Stimulated activated CD4-positive, alpha-beta T cell treated with anti-CD3 and anti-CD28 coated beads, Interleukin-2, amount 100 ng/mL, for 24 hours (primary cell): ENCODE measurements at regions not wholly inside any gene's neighbourhood (a gene's known extent, or its start where the extent isn't known, plus 50 kb on each side); places are given as distances from the start of the nearest gene placed in this dataset.
A peak's percentile ranks its signal among the peaks of the same experiment; 100 is the strongest.

Source experiments
- DNase-seq, 2 donors: peaks; one replicate each; pipeline ENCODE4 v3.0.0-alpha.2; 2020

DNA sequence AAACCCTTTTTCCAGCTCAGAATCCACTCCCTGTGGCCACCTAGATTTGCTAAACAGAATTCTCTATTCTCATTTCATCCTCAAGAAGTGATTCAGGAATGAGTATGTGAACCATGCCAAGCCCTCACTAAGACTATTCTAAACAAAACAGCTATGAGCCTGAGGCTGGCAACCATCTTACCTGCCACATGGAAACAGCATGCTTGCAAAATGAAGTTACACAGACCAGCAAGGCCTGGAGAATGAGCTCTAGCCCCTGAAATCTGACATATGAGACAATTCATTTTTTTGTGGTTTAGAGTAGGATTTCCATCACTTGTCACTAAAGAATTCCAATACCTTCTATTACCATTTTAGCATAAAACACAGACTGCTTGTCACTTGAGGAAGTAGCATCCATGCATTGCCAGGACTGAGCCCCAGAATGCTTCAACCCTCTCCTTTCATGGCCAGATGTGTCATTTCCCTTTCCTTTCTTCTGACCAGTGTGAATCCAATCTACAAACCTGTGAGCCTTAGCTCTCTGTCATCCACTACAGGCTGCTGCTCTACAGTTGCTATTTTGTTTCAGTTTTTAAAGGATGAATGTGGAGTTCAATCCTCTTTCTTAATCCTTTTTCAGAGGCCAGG lies 744.3 kb upstream of the ACVR2A start:
- DNase-seq = no peak

GRCh38 chr2:147099845-147100244 lies 745.0 kb upstream of the ACVR2A start:
- no peak for DNase-seq

GRCh38 chr2:147098940-147099339 lies 745.9 kb upstream of the ACVR2A start:
- no peak for DNase-seq

DNA sequence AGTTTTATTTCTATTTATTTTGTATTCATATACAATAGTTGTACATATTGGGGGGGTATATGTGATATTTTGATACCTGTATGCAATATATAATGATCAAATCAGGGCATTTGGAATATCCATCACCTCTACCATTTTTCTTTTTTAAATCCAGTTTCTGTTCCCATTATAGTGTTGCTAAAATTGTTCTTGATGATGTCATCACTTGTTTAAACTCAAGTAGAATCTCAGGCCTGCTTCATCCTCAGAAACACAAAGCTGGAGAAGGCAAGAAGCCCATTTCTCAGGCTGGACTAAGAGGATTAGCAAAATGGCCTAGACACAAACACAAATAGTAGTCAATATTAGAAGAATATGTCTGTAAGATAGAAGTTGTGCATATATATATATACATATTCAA lies 747.1 kb upstream of the ACVR2A start:
- no peak for DNase-seq

GRCh38 chr2:147096671-147097070 lies 748.2 kb upstream of the ACVR2A start:
- DNase-seq = no peak

DNA sequence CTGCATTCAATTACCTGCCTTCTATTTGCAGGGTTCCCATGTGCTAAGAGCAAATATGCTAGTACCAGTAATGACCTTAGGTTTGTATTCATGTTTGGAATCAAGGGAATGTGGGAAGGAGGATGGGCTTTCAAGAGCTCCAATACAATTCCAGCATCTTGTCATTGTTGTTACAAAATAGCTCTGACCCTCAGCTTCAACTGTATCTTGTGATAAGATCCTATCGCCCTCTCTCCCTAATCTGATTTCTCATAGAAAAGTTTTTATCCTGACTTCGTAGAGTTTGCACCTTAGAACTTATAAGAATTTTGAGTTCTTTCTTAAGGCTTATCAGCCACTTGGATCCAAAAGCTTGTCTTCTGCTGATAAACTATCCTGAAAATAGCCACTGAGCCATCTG lies 749.5 kb upstream of the ACVR2A start:
- DNase-seq = no peak

DNA sequence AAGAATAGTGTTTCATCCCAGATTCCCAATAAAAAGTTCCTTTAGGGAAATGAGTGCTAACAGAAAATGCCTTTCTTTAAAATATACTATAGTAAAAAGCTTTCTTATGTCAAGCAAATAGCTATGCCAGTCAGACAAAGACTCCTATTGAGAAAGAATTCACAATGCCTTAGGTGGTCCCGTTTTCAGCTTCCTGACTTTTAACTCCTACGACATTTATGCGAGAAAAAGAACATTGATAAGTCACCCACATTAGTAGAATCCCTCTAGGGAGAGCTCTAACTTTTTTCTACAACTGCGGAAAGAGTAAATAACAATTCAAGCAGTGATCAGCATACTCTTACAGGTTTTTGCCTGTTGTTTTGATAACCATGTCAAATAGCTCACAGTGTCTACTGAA lies 750.8 kb upstream of the ACVR2A start:
- no peak for DNase-seq

DNA sequence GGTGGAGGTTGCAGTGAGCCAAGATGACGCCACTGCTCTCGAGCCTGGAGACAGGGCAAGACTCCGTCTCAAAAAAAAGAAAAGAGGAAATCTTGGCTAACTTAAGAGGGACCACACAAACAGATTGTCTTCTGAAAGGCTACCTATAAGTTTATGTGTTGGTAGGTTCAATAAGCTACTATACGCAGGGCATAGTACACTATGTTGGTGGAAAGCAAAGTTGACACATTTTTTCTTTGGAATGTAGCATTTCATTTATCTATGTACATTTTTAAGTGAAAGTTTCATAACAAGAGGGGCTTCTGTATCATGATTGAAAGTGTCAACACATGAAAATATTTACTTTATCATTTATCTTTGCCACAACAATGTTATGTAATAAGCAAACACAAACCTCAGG lies 752.6 kb upstream of the ACVR2A start:
- no peak for DNase-seq

DNA sequence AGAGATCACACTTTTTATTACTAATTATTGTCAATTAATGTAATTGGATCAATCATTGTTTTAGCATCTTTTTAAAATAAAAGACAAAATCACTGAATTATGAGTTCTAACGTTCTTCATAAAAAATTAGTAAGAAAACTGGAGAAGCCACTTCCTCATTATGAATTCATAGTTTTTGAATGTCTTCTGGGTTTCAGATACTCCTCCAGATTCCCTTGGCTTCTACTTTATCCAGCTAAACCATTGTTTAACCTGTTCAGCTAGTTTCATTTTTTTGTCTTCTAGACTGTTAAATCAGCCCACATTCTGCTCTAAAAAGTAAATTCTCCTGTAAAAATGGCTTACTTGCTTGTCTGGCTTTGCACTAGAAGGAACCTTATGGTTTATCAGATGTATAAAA lies 753.4 kb upstream of the ACVR2A start:
- no peak for DNase-seq

GRCh38 chr2:147088871-147089270 lies 756.0 kb upstream of the ACVR2A start:
- no peak for DNase-seq

DNA sequence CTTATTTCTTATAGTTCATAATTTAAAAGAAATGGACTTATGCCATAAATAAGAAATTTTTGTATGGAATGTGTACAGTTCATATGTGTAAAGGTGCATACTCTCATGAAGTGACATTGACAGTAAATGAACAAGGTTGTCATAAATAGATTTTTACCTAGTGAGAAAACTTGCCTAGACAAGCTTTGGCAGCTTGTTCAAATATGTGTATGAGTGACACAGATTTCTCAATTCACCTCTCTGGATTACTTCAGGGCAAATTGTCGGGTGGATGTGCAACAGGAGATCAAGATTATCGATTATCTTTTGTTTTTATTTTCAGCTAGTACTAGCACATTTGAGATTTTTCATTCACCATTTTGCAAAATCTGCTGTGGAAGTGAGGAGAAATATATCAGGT lies 758.1 kb upstream of the ACVR2A start:
- DNase-seq = no peak

DNA sequence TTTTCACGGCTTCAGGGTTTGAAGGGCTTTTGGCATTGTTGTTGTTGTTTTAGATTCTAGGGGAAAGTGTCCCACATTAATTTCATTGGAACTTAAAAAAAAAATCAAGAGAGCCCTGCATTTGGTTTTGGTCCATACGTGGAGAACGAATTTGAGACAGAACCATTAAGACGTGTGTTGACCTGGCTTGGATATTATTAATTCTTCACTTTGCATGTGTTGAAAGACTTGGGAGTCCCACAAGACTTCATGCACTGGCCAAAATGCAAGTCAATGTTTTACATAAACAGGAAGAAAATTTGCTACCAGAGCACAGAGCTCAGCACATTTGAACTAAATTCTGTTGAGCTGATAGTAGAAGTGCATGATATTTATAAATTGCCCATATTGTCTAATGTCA lies 761.2 kb upstream of the ACVR2A start:
- DNase-seq = no peak

- DNase-seq = peak; percentile 30 to 62
These were observed 761.8 kb upstream of the ACVR2A start for GRCh38 chr2:147082850-147083522.

DNA sequence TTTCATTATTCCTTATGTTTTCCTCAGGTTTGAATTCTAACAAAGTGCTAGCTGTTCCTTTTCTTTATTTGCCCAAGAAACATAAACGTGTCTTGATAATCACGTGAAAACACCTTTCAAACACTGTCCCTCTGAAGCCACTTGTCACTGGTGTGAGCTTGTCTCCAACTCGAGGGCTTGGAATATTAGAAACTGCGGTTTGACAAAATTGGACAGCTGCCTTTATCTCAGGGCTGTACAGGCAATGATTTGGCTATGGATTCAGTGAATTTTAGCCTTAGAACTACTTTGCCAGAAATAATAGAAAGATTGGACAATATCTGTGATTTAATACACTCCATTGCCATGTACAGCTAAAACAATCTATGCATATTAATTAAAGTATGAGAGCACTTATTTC lies 763.0 kb upstream of the ACVR2A start:
- no peak for DNase-seq

- no peak for DNase-seq
These were observed 768.2 kb upstream of the ACVR2A start for GRCh38 chr2:147076634-147077033.

- no peak for DNase-seq
These were observed 776.8 kb upstream of the ACVR2A start for GRCh38 chr2:147068071-147068470.

- no peak for DNase-seq
These were observed 777.7 kb upstream of the ACVR2A start for GRCh38 chr2:147067136-147067535.

DNA sequence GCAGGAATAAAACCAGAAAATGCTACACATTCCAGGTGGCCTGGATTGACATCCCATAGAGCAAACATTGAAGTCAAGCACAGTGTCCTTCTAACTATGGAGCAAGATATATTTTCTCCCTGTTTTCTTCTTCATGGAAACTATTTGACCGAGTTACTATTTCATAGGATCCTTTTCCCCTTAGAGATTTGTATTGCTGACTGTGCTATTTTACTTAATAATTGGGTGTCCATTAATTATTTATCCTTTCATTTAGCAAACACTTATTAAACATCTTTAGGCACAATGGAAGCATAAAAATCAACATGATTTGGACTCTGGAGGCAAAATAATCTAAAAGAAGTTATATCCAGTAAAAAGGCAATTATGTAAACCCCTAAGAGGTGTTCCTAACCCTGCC lies 782.8 kb upstream of the ACVR2A start:
- DNase-seq = no peak

GRCh38 chr2:147061269-147061668 lies 783.6 kb upstream of the ACVR2A start:
- DNase-seq = no peak

DNA sequence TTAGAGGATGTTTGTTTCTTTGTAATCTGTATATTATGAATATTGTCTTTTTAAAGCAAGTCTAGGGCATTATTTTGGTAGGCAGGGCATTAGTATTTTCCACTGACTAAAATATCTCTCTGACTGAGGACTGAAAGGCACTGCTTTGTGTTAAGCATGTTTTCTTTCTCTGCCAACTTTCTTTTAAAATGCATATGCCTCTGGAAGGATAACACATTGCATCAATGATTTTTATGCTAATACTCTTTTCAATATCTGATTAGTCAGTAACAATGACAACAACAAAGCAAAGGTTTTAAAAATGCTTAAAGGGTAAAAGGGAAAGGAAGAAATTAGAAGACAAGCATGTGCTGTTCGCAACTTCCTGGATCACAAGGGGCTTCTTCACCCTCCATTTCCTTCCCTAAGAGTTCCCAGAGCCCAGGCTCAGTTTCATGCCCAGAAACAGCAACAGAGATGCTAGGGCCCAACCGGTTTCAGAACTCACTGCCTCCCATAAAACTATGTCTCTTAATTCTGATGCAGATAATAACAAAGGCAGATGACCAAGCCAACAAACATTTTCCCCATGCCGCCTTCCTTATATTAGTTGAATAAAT lies 786.8 kb upstream of the ACVR2A start:
- DNase-seq = no peak

- DNase-seq = no peak
These were observed 793.0 kb upstream of the ACVR2A start for GRCh38 chr2:147051814-147052213.

DNA sequence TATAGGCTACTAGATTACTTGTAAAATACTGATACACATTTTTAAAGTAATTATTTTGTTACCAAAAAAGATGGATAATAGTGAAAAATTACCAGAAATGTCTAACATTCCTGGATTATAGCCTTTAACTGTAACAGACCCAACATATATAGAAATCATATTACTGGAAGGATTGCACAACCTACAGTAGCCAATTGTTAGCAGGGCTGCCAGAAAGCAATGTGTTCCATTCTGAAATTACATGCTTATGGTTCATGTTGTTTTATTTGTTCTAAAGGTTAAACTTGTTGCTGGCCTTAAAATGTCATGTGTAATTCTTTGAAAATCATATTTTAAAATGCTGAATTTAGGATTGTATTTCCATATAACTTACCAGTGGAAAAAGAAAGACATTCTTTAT lies 793.6 kb upstream of the ACVR2A start:
- no peak for DNase-seq

DNA sequence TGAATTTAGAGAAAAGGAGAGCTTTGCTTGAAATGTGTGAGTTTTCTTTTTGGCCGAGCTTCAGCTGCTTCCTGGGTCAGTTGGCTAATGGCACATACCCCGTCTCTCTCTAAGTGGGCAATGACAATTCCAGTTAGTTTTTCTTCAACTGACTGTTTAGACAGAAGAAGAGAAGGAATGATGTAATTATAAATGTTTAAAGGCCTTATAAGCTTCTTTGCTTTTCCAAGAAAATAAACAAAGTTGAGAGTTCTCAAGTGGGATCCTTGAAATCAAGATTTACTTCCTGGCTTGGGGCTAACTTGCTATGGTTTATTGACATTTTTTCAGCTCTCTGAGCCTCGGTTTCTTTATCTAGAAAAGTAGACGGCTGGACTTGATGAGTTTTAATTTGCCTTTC lies 794.9 kb upstream of the ACVR2A start:
- DNase-seq = no peak

DNA sequence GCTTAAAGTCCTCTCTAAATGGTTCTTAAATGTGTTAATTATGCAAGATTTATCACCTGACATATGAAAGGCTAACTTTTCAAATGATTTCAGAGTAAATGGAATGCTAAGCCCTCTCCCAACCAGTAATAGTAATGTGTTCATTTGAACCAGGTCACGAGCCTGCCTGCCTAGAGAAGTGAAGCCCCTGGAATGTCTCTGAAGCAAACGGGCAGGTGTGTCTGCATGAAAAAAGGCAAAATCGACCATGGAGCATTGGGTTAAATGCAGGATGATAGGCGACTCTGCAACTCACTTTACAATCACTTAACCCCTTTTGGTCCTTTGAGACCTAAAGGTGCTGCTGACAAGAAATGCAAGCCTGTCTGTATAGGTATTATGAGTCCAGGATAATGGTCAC lies 798.4 kb upstream of the ACVR2A start:
- DNase-seq = no peak

- DNase-seq = peak; percentile 59 to 64
These were observed 799.7 kb upstream of the ACVR2A start for GRCh38 chr2:147045113-147045512.
